Keratinocyte (primary cell): ENCODE measurements at regions not wholly inside any gene's neighbourhood (a gene's known extent, or its start where the extent isn't known, plus 50 kb on each side); places are given as distances from the start of the nearest gene placed in this dataset.

Experiments
- DNase-seq: peaks from one replicate; pipeline ENCODE4 v3.0.0-alpha.2; 2011; ENCODE audit warnings: low read depth, missing footprints, low spot score
- FAIRE-seq: peaks from 2 replicates; lab custom pipeline; 2011; peaks lifted over from hg19 to GRCh38; lab: Jason Lieb, UNC
- H2AFZ ChIP-seq: 2 replicates; pipeline ENCODE4 v1.6.0; 2012; ENCODE audit warnings: low read length, control low read depth, inconsistent platforms; ENCODE audit not compliant: control insufficient read depth
- H3K27ac ChIP-seq: 2 replicates; pipeline ENCODE4 v1.5.1; 2011; ENCODE audit warnings: low read length; ENCODE audit not compliant: control insufficient read depth, insufficient read depth
- H3K27me3 ChIP-seq: 3 replicates; pipeline ENCODE4 v1.6.0; 2011; ENCODE audit warnings: low read length; ENCODE audit not compliant: control insufficient read depth, insufficient read depth; ENCODE audit errors: extremely low read depth
- H3K36me3 ChIP-seq, 2 experiments: 2 replicates in 1 of 2; 3 replicates in 1 of 2; pipeline ENCODE4 v1.5.1; 2011; ENCODE audit warnings: low read length in 2 of 2, mild to moderate bottlenecking in 1 of 2; ENCODE audit not compliant: control insufficient read depth in 2 of 2, insufficient read depth in 2 of 2; ENCODE audit errors: extremely low read depth in 1 of 2
- H3K4me1 ChIP-seq: 3 replicates; pipeline ENCODE4 v1.5.1; 2011; ENCODE audit warnings: low read length; ENCODE audit not compliant: control insufficient read depth, insufficient read depth; ENCODE audit errors: extremely low read depth
- H3K4me2 ChIP-seq: 3 replicates; pipeline ENCODE4 v1.6.0; 2011; ENCODE audit warnings: low read depth, low read length; ENCODE audit not compliant: control insufficient read depth, insufficient read depth; ENCODE audit errors: extremely low read depth
- H3K4me3 ChIP-seq, 3 experiments: fragments of 200-600 bp in 1 of 3; sonication (generic) in 1 of 3; 2 replicates in 2 of 3; 3 replicates in 1 of 3; pipeline ENCODE4 v1.5.1; 2011 to 2016; ENCODE audit warnings: low read length in 3 of 3, mild to moderate bottlenecking in 3 of 3, control low read depth in 2 of 3, inconsistent platforms in 1 of 3, low read depth in 1 of 3, mixed read lengths in 1 of 3, mixed run types in 1 of 3, moderate library complexity in 1 of 3; ENCODE audit not compliant: control insufficient read depth in 2 of 3, insufficient read depth in 2 of 3; ENCODE audit errors: extremely low read depth in 1 of 3
- H3K79me2 ChIP-seq: 2 replicates; pipeline ENCODE4 v1.6.0; 2012; ENCODE audit warnings: low read length; ENCODE audit not compliant: control insufficient read depth, insufficient read depth
- H3K9ac ChIP-seq: 3 replicates; pipeline ENCODE4 v1.6.0; 2011; ENCODE audit warnings: low read length; ENCODE audit not compliant: control insufficient read depth, insufficient read depth; ENCODE audit errors: extremely low read depth
- H3K9me1 ChIP-seq: 3 replicates; pipeline ENCODE4 v1.6.0; 2011; ENCODE audit warnings: low read length; ENCODE audit not compliant: control insufficient read depth, insufficient read depth; ENCODE audit errors: extremely low read depth
- H3K9me3 ChIP-seq: 2 replicates; pipeline ENCODE4 v1.5.1; 2012; ENCODE audit warnings: low read depth, low read length; ENCODE audit not compliant: control insufficient read depth
- H4K20me1 ChIP-seq: 3 replicates; pipeline ENCODE4 v1.6.0; 2011; ENCODE audit warnings: low read length; ENCODE audit not compliant: control insufficient read depth, insufficient read depth; ENCODE audit errors: extremely low read depth
- CTCF ChIP-seq, 3 experiments: IDR thresholded peaks in 1 of 3; conservative IDR thresholded peaks in 1 of 3; optimal IDR thresholded peaks in 1 of 3; 2 replicates in 2 of 3; 3 replicates in 1 of 3; pipeline versions ENCODE3 to v1.5.1; 2011; ENCODE audit warnings: low read length in 3 of 3, mild to moderate bottlenecking in 3 of 3, moderate library complexity in 2 of 3, control low read depth in 1 of 3, inconsistent platforms in 1 of 3; ENCODE audit not compliant: insufficient read depth in 2 of 3; ENCODE audit errors: extremely low read depth in 1 of 3
- EZH2 ChIP-seq: IDR thresholded peaks from one replicate; pipeline ENCODE4 v1.6.1; 2012; ENCODE audit warnings: inconsistent platforms, mild to moderate bottlenecking, low read length, moderate library complexity
- dilution Hi-C: fragments of 300-500 bp; cut with MboI; formaldehyde crosslinking; loops from one replicate; pipeline ENCODE4 v1.7.0; 2020; ENCODE audit warnings: low sequenced_read_pairs; ENCODE audit not compliant: extremely low pct_ligation_motif_present

GRCh38 chr18:40569605-40570004 is 1385.4 kb upstream of the PIK3C3 start:
- no peaks in the 10 kb centered on the region for H3K27me3 ChIP-seq
- H3K9me1 ChIP-seq: no peaks in the 10 kb centered on the region
- TF ChIP-seq EZH2 (no peak), CTCF (optimal IDR thresholded peaks at IDR 0.05 in 1 of 3, IDR thresholded peaks at IDR 0.05 in 1 of 3, conservative IDR thresholded peaks at IDR 0.05 in 1 of 3; ENCODE audit: extremely low read depth in 1 of 3, insufficient read depth in 2 of 3, low read length in 3 of 3) (no peak)
- dilution Hi-C loops: no loop called here
- DNase-seq (no peak), FAIRE-seq (no peak)
- no peaks in the 10 kb centered on the region for H3K9me3 ChIP-seq
- no peak overlapping the region for H3K9ac ChIP-seq
- H3K4me3 ChIP-seq: no peak overlapping the region
- no peak overlapping the region for H2AFZ ChIP-seq
- H3K36me3 ChIP-seq: no peaks in the 10 kb centered on the region
- H3K4me1 ChIP-seq: no peaks in the 10 kb centered on the region
- H4K20me1 ChIP-seq: no peaks in the 10 kb centered on the region
- no peak overlapping the region for H3K4me2 ChIP-seq
- H3K79me2 ChIP-seq: no peaks in the 10 kb centered on the region
- no peak overlapping the region for H3K27ac ChIP-seq

GRCh38 chr18:40566510-40566844 is 1388.6 kb upstream of the PIK3C3 start:
- H3K4me3 ChIP-seq: no peak overlapping the region
- FAIRE-seq (no peak), DNase-seq (no peak)
- H3K9ac ChIP-seq: no peak overlapping the region
- H3K27me3 ChIP-seq: no peaks in the 10 kb centered on the region
- no peak overlapping the region for H3K27ac ChIP-seq
- H3K36me3 ChIP-seq: no peaks in the 10 kb centered on the region
- no peaks in the 10 kb centered on the region for H4K20me1 ChIP-seq
- no peaks in the 10 kb centered on the region for H3K9me1 ChIP-seq
- no peaks in the 10 kb centered on the region for H3K4me1 ChIP-seq
- dilution Hi-C loops: no loop called here
- H2AFZ ChIP-seq: no peak overlapping the region
- no peaks in the 10 kb centered on the region for H3K9me3 ChIP-seq
- no peak for TF ChIP-seq EZH2
- TF ChIP-seq CTCF (optimal IDR thresholded peaks at IDR 0.05 in 1 of 3, IDR thresholded peaks at IDR 0.05 in 1 of 3, conservative IDR thresholded peaks at IDR 0.05 in 1 of 3; ENCODE audit: extremely low read depth in 1 of 3, insufficient read depth in 2 of 3, low read length in 3 of 3): no peak
- H3K79me2 ChIP-seq: no peaks in the 10 kb centered on the region
- H3K4me2 ChIP-seq: no peak overlapping the region
